HG03280 (cell line): ENCODE measurements at regions not wholly inside any gene's neighbourhood (a gene's known extent, or its start where the extent isn't known, plus 50 kb on each side); places are given as distances from the start of the nearest gene placed in this dataset.

Experiments
- ATAC-seq: cut with Tn5 transposase; IDR thresholded peaks from one replicate; pipeline ENCODE4 v1.9.1; 2021; ENCODE audit warnings: mild to moderate bottlenecking, moderate library complexity; ENCODE audit not compliant: unreplicated experiment

- no peak for ATAC-seq
Measured at GRCh38 chr6:94124333-94124732, 705.0 kb upstream of the EPHA7 start.

- ATAC-seq = no peak
Measured at GRCh38 chr6:94121094-94121493, 701.7 kb upstream of the EPHA7 start.

- no peak for ATAC-seq
Measured at GRCh38 chr6:94099072-94099471, 679.7 kb upstream of the EPHA7 start.

- ATAC-seq = no peak
Measured at GRCh38 chr6:94095961-94096360, 676.6 kb upstream of the EPHA7 start.

GRCh38 chr6:94089941-94090340 lies 670.6 kb upstream of the EPHA7 start:
- ATAC-seq = no peak

- no peak for ATAC-seq
Measured at GRCh38 chr6:94088870-94089269, 669.5 kb upstream of the EPHA7 start.

- ATAC-seq = no peak
Measured at GRCh38 chr6:94074764-94075163, 655.4 kb upstream of the EPHA7 start.

GRCh38 chr6:94071835-94072234 lies 652.5 kb upstream of the EPHA7 start:
- ATAC-seq = no peak

- no peak for ATAC-seq
Measured at GRCh38 chr6:94065707-94066337, 646.5 kb upstream of the EPHA7 start.

- no peak for ATAC-seq
Measured at GRCh38 chr6:94052749-94053148, 633.4 kb upstream of the EPHA7 start.

GRCh38 chr6:94050515-94050914 lies 631.2 kb upstream of the EPHA7 start:
- ATAC-seq = no peak

- no peak for ATAC-seq
Measured at GRCh38 chr6:94049001-94049400, 629.6 kb upstream of the EPHA7 start.

GRCh38 chr6:94045099-94045829 lies 625.9 kb upstream of the EPHA7 start:
- no peak for ATAC-seq

- no peak for ATAC-seq
Measured at GRCh38 chr6:94041945-94042709, 622.8 kb upstream of the EPHA7 start.

GRCh38 chr6:94036024-94036423 lies 616.7 kb upstream of the EPHA7 start:
- ATAC-seq = no peak

GRCh38 chr6:94027374-94027773 lies 608.0 kb upstream of the EPHA7 start:
- no peak for ATAC-seq

- no peak for ATAC-seq
Measured at GRCh38 chr6:94026575-94026974, 607.2 kb upstream of the EPHA7 start.

GRCh38 chr6:94005835-94006234 lies 586.5 kb upstream of the EPHA7 start:
- ATAC-seq = no peak

GRCh38 chr6:93992976-93993375 lies 573.6 kb upstream of the EPHA7 start:
- no peak for ATAC-seq

GRCh38 chr6:93989630-93990029 lies 570.3 kb upstream of the EPHA7 start:
- ATAC-seq = no peak

- ATAC-seq = no peak
Measured at GRCh38 chr6:93985953-93986352, 566.6 kb upstream of the EPHA7 start.

GRCh38 chr6:93975159-93975558 lies 555.8 kb upstream of the EPHA7 start:
- ATAC-seq = no peak
